SU-DHL-6 (cell line): ENCODE measurements at regions not wholly inside any gene's neighbourhood (a gene's known extent, or its start where the extent isn't known, plus 50 kb on each side); places are given as distances from the start of the nearest gene placed in this dataset.

Source experiments
- CTCF ChIP-seq: fragments of 200-600 bp; sonication (generic); IDR thresholded peaks from one replicate; pipeline ENCODE4 v1.5.1; 2017; ENCODE audit warnings: antibody characterized with exemption, mild to moderate bottlenecking, low read length, moderate library complexity; ENCODE audit not compliant: insufficient read depth, poor library complexity, severe bottlenecking
- EZH2phosphoT487 ChIP-seq: fragments of 200-600 bp; sonication (generic), shearing (Covaris generic); conservative IDR thresholded peaks from 2 replicates; pipeline ENCODE4 v1.6.1; 2018; ENCODE audit warnings: mild to moderate bottlenecking, antibody characterized with exemption, low read length, moderate library complexity, mixed read lengths

- no peak for TF ChIP-seq CTCF
- no peak for TF ChIP-seq EZH2phosphoT487
Measured at GRCh38 chr9:99624499-99625233, 197.0 kb upstream of the NR4A3 start.
